ENCODE measurements at regions not wholly inside any gene's neighbourhood (a gene's known extent, or its start where the extent isn't known, plus 50 kb on each side); places are given as distances from the start of the nearest gene placed in this dataset.

DNA sequence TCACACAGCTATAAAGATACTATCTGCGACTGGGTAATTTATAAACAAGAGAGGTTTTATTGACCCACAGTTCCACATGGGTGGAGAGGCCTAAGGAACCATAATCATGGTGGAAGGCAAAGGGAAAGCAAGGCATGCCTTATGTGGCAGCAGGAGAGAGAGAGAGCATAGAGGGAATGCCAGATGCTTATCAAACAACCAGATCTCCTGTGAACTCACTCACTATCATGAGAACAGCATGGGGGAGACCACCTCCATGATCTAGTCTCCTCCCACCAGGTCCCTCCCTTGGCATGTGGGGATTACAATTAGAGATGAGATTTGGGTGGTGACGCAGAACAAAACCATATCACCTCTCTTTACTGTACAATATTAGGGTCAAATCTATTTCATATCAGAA, 1101.6 kb upstream of the RAG2 start:
- H3K9me3 ChIP-seq (ENCODE audit: control insufficient read depth in 2 of 2, low read length in 2 of 2), result peaks cover 5 to 7% of the 10 kb centered on the region in 2 donors
- H3K9ac ChIP-seq (ENCODE audit: low read length in 2 of 2), result no peak overlapping the region

DNA sequence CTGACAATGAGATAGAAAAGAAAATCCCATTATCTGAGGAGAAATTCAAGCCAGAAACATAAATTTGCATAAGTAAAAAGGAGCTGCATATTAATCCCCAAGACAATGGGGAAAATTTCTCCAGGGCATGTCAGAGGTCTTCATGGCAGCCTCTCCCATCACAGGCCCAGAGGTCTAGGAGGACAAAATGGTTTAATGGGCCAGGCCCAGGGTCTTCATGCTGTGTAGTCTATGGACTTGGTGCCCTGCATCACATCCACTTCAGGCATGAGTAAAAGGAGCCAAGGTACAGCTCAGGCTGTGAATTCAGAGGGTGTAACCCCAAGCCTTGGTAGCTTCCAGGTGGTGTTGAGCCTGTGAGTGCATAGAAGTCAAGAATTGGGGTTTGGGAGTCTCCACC, 1097.2 kb upstream of the RAG2 start:
- H3K9me3 ChIP-seq (ENCODE audit: control insufficient read depth in 2 of 2, low read length in 2 of 2), result peaks cover 7 to 10% of the 10 kb centered on the region in 2 donors
- no peak overlapping the region for H3K27ac ChIP-seq (ENCODE audit: low read length)
- no peak overlapping the region for H3K9ac ChIP-seq (ENCODE audit: low read length in 2 of 2)
- no peaks in the 10 kb centered on the region for H3K36me3 ChIP-seq (ENCODE audit: control insufficient read depth in 2 of 2, insufficient read depth in 2 of 2, low read length in 2 of 2)
- no peaks in the 10 kb centered on the region for H3K4me1 ChIP-seq (ENCODE audit: control insufficient read depth, insufficient read depth, low read length)
- no peak overlapping the region for H3K4me3 ChIP-seq (ENCODE audit: low read length in 2 of 2)
- H3K27me3 ChIP-seq (ENCODE audit: control insufficient read depth in 1 of 2, insufficient read depth in 2 of 2, low read length in 2 of 2), result no peaks in the 10 kb centered on the region

More for the DNA sequence above, 1101.6 kb upstream of the RAG2 start:
- Histone ChIP-seq H3K36me3 (ENCODE audit: control insufficient read depth in 2 of 2, insufficient read depth in 2 of 2, low read length in 2 of 2) (no peaks in the 10 kb centered on the region), H3K27ac (ENCODE audit: low read length) (no peak overlapping the region), H3K27me3 (ENCODE audit: control insufficient read depth in 1 of 2, insufficient read depth in 2 of 2, low read length in 2 of 2) (no peaks in the 10 kb centered on the region), H3K4me1 (ENCODE audit: control insufficient read depth, insufficient read depth, low read length) (no peaks in the 10 kb centered on the region), H3K4me3 (ENCODE audit: low read length in 2 of 2) (no peak overlapping the region)

DNA sequence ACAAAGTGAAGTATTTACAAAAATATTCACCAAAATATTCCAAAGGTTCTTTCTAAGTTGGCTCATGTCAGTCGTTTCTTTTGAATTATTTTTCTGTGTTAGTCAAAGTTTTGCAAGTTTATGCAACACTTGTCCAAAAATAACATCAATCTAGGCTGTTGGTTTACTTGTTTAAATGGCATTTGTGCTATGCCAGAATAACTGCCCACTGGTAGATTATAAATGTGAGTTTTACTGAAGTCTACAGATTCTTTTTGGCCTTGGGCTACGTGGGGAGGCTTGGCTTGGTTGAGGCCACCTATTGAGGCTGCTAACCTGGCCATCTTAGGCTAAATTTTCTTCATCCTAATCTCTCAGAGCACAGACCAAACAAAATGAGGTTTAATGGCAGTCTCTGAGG, 1091.9 kb upstream of the RAG2 start:
- no peaks in the 10 kb centered on the region for H3K4me1 ChIP-seq (ENCODE audit: control insufficient read depth, insufficient read depth, low read length)
- peaks cover 2 to 5% of the 10 kb centered on the region in 2 donors for H3K9me3 ChIP-seq (ENCODE audit: control insufficient read depth in 2 of 2, low read length in 2 of 2)
- no peaks in the 10 kb centered on the region for H3K27me3 ChIP-seq (ENCODE audit: control insufficient read depth in 1 of 2, insufficient read depth in 2 of 2, low read length in 2 of 2)

GRCh38 chr11:37688456-37688855, 1090.4 kb upstream of the RAG2 start:
- no peaks in the 10 kb centered on the region for H3K9me3 ChIP-seq (ENCODE audit: control insufficient read depth in 2 of 2, low read length in 2 of 2)
- H3K36me3 ChIP-seq (ENCODE audit: control insufficient read depth in 2 of 2, insufficient read depth in 2 of 2, low read length in 2 of 2), result no peaks in the 10 kb centered on the region
- H3K27me3 ChIP-seq (ENCODE audit: control insufficient read depth in 1 of 2, insufficient read depth in 2 of 2, low read length in 2 of 2), result no peaks in the 10 kb centered on the region
- H3K9ac ChIP-seq (ENCODE audit: low read length in 2 of 2), result no peak overlapping the region
- H3K27ac ChIP-seq (ENCODE audit: low read length), result no peak overlapping the region
- H3K4me3 ChIP-seq (ENCODE audit: low read length in 2 of 2), result no peak overlapping the region
- H3K4me1 ChIP-seq (ENCODE audit: control insufficient read depth, insufficient read depth, low read length), result no peaks in the 10 kb centered on the region

More for the DNA sequence above, 1091.9 kb upstream of the RAG2 start:
- Histone ChIP-seq H3K4me3 (ENCODE audit: low read length in 2 of 2) (no peak overlapping the region), H3K36me3 (ENCODE audit: control insufficient read depth in 2 of 2, insufficient read depth in 2 of 2, low read length in 2 of 2) (no peaks in the 10 kb centered on the region), H3K27ac (ENCODE audit: low read length) (no peak overlapping the region), H3K9ac (ENCODE audit: low read length in 2 of 2) (no peak overlapping the region)

DNA sequence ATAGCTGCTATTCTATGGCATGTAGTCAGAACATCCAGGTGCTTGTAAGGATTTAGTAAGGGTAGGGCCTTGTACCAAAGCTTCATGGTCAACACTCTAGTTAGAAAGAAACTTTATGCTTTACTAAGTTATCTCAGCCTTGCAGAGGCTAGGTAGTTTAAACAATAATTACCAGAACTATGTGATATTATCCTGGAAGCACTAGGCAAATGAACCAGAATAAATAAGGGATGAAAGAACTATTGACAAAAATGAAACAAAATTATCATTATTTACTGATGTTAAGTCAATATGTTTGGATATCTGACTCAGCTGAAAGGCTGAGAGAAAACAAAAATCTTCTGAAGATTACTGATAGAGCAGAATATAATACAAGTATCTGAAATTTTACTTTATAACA, 1089.1 kb upstream of the RAG2 start:
- H3K9me3 ChIP-seq (ENCODE audit: control insufficient read depth in 2 of 2, low read length in 2 of 2), result no peaks in the 10 kb centered on the region
- H3K4me3 ChIP-seq (ENCODE audit: low read length in 2 of 2), result no peak overlapping the region
- H3K27me3 ChIP-seq (ENCODE audit: control insufficient read depth in 1 of 2, insufficient read depth in 2 of 2, low read length in 2 of 2), result no peaks in the 10 kb centered on the region
- no peaks in the 10 kb centered on the region for H3K4me1 ChIP-seq (ENCODE audit: control insufficient read depth, insufficient read depth, low read length)
- H3K9ac ChIP-seq (ENCODE audit: low read length in 2 of 2), result no peak overlapping the region
- no peaks in the 10 kb centered on the region for H3K36me3 ChIP-seq (ENCODE audit: control insufficient read depth in 2 of 2, insufficient read depth in 2 of 2, low read length in 2 of 2)
- no peak overlapping the region for H3K27ac ChIP-seq (ENCODE audit: low read length)

DNA sequence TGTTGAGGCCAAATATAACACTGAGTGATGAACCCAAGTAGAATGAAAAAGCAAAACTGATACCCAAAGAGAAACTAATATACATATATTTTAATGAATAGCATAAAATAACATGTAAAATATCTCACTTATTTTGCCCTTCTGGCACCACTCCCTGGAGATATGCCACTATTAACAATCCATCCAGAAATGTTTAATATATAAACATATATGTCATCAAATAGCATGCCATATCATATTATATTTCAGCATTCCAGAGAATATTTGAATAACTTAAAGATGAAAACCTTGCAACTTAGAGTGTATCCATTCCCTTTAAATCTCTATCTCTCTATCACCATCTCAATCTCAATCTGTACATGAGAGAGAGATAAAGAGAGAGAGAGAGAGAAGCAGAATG, 1073.3 kb upstream of the RAG2 start:
- Histone ChIP-seq H3K27ac (ENCODE audit: low read length) (no peak overlapping the region), H3K4me1 (ENCODE audit: control insufficient read depth, insufficient read depth, low read length) (no peaks in the 10 kb centered on the region), H3K9ac (ENCODE audit: low read length in 2 of 2) (no peak overlapping the region), H3K27me3 (ENCODE audit: control insufficient read depth in 1 of 2, insufficient read depth in 2 of 2, low read length in 2 of 2) (no peaks in the 10 kb centered on the region), H3K4me3 (ENCODE audit: low read length in 2 of 2) (no peak overlapping the region), H3K36me3 (ENCODE audit: control insufficient read depth in 2 of 2, insufficient read depth in 2 of 2, low read length in 2 of 2) (no peaks in the 10 kb centered on the region), H3K9me3 (ENCODE audit: control insufficient read depth in 2 of 2, low read length in 2 of 2) (no peaks in the 10 kb centered on the region)

DNA sequence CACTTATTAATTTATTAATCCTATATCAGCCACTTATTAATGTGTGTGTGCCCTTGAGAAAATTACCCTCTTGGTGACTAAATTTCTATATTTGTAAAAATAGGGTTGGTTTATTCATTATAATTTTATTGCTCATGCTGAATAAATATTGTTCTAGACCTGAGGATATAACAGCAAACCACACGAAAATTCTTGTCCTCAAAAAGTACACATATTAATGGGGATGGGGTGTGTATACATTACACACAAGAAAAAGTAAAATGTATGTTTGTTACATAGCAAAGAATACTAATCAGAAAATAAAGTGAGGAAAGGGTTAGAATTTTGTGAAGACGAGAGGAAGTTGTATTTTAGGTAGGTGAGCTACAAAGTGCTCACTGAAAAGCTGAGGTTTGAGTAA, 1068.9 kb upstream of the RAG2 start:
- no peaks in the 10 kb centered on the region for H3K27me3 ChIP-seq (ENCODE audit: control insufficient read depth in 1 of 2, insufficient read depth in 2 of 2, low read length in 2 of 2)
- H3K27ac ChIP-seq (ENCODE audit: low read length), result no peak overlapping the region
- no peaks in the 10 kb centered on the region for H3K4me1 ChIP-seq (ENCODE audit: control insufficient read depth, insufficient read depth, low read length)
- H3K9ac ChIP-seq (ENCODE audit: low read length in 2 of 2), result no peak overlapping the region
- no peak overlapping the region for H3K4me3 ChIP-seq (ENCODE audit: low read length in 2 of 2)
- no peaks in the 10 kb centered on the region for H3K36me3 ChIP-seq (ENCODE audit: control insufficient read depth in 2 of 2, insufficient read depth in 2 of 2, low read length in 2 of 2)
- H3K9me3 ChIP-seq (ENCODE audit: control insufficient read depth in 2 of 2, low read length in 2 of 2), result no peaks in the 10 kb centered on the region

- Histone ChIP-seq H3K27ac (ENCODE audit: low read length) (no peak overlapping the region), H3K4me3 (ENCODE audit: low read length in 2 of 2) (no peak overlapping the region), H3K9ac (ENCODE audit: low read length in 2 of 2) (no peak overlapping the region), H3K27me3 (ENCODE audit: control insufficient read depth in 1 of 2, insufficient read depth in 2 of 2, low read length in 2 of 2) (no peaks in the 10 kb centered on the region), H3K36me3 (ENCODE audit: control insufficient read depth in 2 of 2, insufficient read depth in 2 of 2, low read length in 2 of 2) (no peaks in the 10 kb centered on the region), H3K9me3 (ENCODE audit: control insufficient read depth in 2 of 2, low read length in 2 of 2) (no peaks in the 10 kb centered on the region), H3K4me1 (ENCODE audit: control insufficient read depth, insufficient read depth, low read length) (no peaks in the 10 kb centered on the region)
These were observed 1059.6 kb upstream of the RAG2 start for GRCh38 chr11:37657645-37658044.

DNA sequence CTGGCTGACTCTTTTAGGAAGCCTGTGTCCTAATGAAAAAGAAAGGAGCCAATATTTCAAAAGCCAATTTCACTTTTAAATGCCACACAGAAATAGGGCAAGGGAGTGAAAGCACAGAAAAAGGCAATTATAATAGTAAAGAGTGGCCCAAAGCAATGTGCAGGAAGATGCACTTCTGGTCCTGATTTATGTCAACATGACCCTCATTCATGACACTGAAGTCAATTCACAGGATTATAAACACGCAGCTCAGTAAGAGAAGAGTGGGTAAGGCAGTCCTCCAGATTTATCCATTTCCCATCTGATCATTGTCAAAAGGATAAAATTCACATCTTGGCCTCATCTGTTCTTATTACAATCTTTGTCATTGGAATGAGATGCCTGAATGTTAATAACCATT, 1049.7 kb upstream of the RAG2 start:
- Histone ChIP-seq H3K9ac (ENCODE audit: low read length in 2 of 2) (no peak overlapping the region), H3K9me3 (ENCODE audit: control insufficient read depth in 2 of 2, low read length in 2 of 2) (no peaks in the 10 kb centered on the region), H3K27ac (ENCODE audit: low read length) (no peak overlapping the region)

GRCh38 chr11:37643968-37644367, 1045.9 kb upstream of the RAG2 start:
- Histone ChIP-seq H3K9ac (ENCODE audit: low read length in 2 of 2) (no peak overlapping the region), H3K4me3 (ENCODE audit: low read length in 2 of 2) (no peak overlapping the region), H3K36me3 (ENCODE audit: control insufficient read depth in 2 of 2, insufficient read depth in 2 of 2, low read length in 2 of 2) (no peaks in the 10 kb centered on the region), H3K4me1 (ENCODE audit: control insufficient read depth, insufficient read depth, low read length) (no peaks in the 10 kb centered on the region), H3K9me3 (ENCODE audit: control insufficient read depth in 2 of 2, low read length in 2 of 2) (no peaks in the 10 kb centered on the region), H3K27me3 (ENCODE audit: control insufficient read depth in 1 of 2, insufficient read depth in 2 of 2, low read length in 2 of 2) (no peaks in the 10 kb centered on the region), H3K27ac (ENCODE audit: low read length) (no peak overlapping the region)

More for the DNA sequence above, 1049.7 kb upstream of the RAG2 start:
- no peaks in the 10 kb centered on the region for H3K27me3 ChIP-seq (ENCODE audit: control insufficient read depth in 1 of 2, insufficient read depth in 2 of 2, low read length in 2 of 2)
- no peaks in the 10 kb centered on the region for H3K4me1 ChIP-seq (ENCODE audit: control insufficient read depth, insufficient read depth, low read length)
- H3K4me3 ChIP-seq (ENCODE audit: low read length in 2 of 2), result no peak overlapping the region
- H3K36me3 ChIP-seq (ENCODE audit: control insufficient read depth in 2 of 2, insufficient read depth in 2 of 2, low read length in 2 of 2), result no peaks in the 10 kb centered on the region

DNA sequence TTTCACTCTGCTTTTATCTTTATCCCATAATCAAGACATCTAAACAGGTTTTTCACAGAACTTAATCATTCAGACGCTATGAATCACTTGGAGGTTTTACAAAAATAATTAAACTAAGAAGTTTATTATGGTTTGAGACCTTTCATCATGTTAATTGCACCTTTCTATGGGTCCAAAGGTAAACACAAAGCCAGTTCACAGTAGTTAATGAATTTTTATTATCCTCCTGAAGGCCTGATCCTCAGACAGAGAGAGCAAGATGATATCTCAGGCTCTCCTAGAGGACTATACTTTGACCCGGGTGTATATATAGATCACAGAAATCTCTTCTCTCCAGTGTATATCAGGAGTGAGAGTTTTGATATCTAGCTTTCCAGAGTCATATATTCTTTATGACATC, 1044.3 kb upstream of the RAG2 start:
- no peaks in the 10 kb centered on the region for H3K27me3 ChIP-seq (ENCODE audit: control insufficient read depth in 1 of 2, insufficient read depth in 2 of 2, low read length in 2 of 2)
- H3K9ac ChIP-seq (ENCODE audit: low read length in 2 of 2), result no peak overlapping the region
- no peaks in the 10 kb centered on the region for H3K9me3 ChIP-seq (ENCODE audit: control insufficient read depth in 2 of 2, low read length in 2 of 2)
- no peaks in the 10 kb centered on the region for H3K36me3 ChIP-seq (ENCODE audit: control insufficient read depth in 2 of 2, insufficient read depth in 2 of 2, low read length in 2 of 2)
- H3K27ac ChIP-seq (ENCODE audit: low read length), result no peak overlapping the region
- no peaks in the 10 kb centered on the region for H3K4me1 ChIP-seq (ENCODE audit: control insufficient read depth, insufficient read depth, low read length)
- no peak overlapping the region for H3K4me3 ChIP-seq (ENCODE audit: low read length in 2 of 2)
